H1 (cell line): ENCODE measurements at regions not wholly inside any gene's neighbourhood (a gene's known extent, or its start where the extent isn't known, plus 50 kb on each side); places are given as distances from the start of the nearest gene placed in this dataset.

Experiments
- EGR1 ChIP-seq: IDR thresholded peaks from 2 replicates; pipeline ENCODE4 v1.6.1; 2011; ENCODE audit warnings: low read depth, low read length, borderline replicate concordance
- KDM4A ChIP-seq: IDR thresholded peaks from one replicate; pipeline ENCODE4 v1.7.1; 2012; ENCODE audit warnings: low read depth, mild to moderate bottlenecking, moderate library complexity, low read length, inconsistent platforms; ENCODE audit not compliant: severe bottlenecking
- MAFK ChIP-seq: IDR thresholded peaks from 2 replicates; pipeline ENCODE4 v1.6.1; 2012; ENCODE audit warnings: low read depth, mild to moderate bottlenecking, improper control_type of control experiment, low read length
- POLR2AphosphoS5 ChIP-seq: IDR thresholded peaks from 2 replicates; pipeline ENCODE4 v1.6.1; 2011; ENCODE audit warnings: low read depth, low read length
- RNF2 ChIP-seq: fragments of 200-900, 300-1000 bp; sonication (generic); IDR thresholded peaks from 2 replicates; pipeline ENCODE4 v1.7.1; 2016; ENCODE audit warnings: borderline replicate concordance, low read depth, mild to moderate bottlenecking, antibody characterized with exemption, low read length; ENCODE audit not compliant: poor library complexity, severe bottlenecking; ENCODE audit errors: missing control alignments
- SIRT6 ChIP-seq: IDR thresholded peaks from one replicate; pipeline ENCODE4 v1.7.1; 2012; ENCODE audit warnings: low read length, inconsistent platforms
- TF ChIP-seq, protein P1 (sequence below): fragments of 300-600 bp; sonication (generic); IDR thresholded peaks from 2 replicates; pipeline ENCODE4 v1.7.1; 2012; ENCODE audit warnings: low read length, moderate library complexity, mild to moderate bottlenecking, inconsistent platforms; ENCODE audit not compliant: insufficient replicate concordance

DNA sequence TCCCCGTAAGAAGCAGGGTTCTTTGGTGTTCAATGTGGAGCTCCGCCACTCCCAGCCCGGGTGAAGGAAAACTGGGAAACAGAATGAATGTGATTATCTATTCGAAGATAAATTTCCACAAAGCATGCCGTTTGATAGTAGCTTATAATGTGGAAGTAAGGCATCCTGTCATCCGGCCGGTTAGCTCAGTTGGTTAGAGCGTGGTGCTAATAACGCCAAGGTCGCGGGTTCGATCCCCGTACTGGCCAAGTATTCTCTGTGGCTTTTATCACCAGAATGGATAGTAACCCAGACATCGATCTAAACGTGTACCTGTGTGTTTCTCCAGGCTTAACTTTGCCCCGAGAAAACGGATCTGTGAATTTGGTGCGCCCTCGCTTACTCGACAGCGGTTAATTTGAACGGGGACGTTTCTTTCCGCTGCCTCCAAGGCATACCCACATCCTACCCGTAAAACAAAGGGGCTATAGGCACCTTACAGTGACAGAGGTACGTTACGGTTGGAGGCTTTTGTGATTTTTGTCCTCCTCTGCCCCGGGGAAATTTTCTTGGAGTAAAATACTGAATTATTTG lies 215.2 kb upstream of the ZNF184 start (continued):
- TF ChIP-seq, protein P1, sequence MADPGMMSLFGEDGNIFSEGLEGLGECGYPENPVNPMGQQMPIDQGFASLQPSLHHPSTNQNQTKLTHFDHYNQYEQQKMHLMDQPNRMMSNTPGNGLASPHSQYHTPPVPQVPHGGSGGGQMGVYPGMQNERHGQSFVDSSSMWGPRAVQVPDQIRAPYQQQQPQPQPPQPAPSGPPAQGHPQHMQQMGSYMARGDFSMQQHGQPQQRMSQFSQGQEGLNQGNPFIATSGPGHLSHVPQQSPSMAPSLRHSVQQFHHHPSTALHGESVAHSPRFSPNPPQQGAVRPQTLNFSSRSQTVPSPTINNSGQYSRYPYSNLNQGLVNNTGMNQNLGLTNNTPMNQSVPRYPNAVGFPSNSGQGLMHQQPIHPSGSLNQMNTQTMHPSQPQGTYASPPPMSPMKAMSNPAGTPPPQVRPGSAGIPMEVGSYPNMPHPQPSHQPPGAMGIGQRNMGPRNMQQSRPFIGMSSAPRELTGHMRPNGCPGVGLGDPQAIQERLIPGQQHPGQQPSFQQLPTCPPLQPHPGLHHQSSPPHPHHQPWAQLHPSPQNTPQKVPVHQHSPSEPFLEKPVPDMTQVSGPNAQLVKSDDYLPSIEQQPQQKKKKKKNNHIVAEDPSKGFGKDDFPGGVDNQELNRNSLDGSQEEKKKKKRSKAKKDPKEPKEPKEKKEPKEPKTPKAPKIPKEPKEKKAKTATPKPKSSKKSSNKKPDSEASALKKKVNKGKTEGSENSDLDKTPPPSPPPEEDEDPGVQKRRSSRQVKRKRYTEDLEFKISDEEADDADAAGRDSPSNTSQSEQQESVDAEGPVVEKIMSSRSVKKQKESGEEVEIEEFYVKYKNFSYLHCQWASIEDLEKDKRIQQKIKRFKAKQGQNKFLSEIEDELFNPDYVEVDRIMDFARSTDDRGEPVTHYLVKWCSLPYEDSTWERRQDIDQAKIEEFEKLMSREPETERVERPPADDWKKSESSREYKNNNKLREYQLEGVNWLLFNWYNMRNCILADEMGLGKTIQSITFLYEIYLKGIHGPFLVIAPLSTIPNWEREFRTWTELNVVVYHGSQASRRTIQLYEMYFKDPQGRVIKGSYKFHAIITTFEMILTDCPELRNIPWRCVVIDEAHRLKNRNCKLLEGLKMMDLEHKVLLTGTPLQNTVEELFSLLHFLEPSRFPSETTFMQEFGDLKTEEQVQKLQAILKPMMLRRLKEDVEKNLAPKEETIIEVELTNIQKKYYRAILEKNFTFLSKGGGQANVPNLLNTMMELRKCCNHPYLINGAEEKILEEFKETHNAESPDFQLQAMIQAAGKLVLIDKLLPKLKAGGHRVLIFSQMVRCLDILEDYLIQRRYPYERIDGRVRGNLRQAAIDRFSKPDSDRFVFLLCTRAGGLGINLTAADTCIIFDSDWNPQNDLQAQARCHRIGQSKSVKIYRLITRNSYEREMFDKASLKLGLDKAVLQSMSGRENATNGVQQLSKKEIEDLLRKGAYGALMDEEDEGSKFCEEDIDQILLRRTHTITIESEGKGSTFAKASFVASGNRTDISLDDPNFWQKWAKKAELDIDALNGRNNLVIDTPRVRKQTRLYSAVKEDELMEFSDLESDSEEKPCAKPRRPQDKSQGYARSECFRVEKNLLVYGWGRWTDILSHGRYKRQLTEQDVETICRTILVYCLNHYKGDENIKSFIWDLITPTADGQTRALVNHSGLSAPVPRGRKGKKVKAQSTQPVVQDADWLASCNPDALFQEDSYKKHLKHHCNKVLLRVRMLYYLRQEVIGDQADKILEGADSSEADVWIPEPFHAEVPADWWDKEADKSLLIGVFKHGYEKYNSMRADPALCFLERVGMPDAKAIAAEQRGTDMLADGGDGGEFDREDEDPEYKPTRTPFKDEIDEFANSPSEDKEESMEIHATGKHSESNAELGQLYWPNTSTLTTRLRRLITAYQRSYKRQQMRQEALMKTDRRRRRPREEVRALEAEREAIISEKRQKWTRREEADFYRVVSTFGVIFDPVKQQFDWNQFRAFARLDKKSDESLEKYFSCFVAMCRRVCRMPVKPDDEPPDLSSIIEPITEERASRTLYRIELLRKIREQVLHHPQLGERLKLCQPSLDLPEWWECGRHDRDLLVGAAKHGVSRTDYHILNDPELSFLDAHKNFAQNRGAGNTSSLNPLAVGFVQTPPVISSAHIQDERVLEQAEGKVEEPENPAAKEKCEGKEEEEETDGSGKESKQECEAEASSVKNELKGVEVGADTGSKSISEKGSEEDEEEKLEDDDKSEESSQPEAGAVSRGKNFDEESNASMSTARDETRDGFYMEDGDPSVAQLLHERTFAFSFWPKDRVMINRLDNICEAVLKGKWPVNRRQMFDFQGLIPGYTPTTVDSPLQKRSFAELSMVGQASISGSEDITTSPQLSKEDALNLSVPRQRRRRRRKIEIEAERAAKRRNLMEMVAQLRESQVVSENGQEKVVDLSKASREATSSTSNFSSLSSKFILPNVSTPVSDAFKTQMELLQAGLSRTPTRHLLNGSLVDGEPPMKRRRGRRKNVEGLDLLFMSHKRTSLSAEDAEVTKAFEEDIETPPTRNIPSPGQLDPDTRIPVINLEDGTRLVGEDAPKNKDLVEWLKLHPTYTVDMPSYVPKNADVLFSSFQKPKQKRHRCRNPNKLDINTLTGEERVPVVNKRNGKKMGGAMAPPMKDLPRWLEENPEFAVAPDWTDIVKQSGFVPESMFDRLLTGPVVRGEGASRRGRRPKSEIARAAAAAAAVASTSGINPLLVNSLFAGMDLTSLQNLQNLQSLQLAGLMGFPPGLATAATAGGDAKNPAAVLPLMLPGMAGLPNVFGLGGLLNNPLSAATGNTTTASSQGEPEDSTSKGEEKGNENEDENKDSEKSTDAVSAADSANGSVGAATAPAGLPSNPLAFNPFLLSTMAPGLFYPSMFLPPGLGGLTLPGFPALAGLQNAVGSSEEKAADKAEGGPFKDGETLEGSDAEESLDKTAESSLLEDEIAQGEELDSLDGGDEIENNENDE, result no peak
- TF ChIP-seq SIRT6, result no peak
- TF ChIP-seq RNF2, result no peak
- TF ChIP-seq KDM4A, result no peak
- peak; percentile 88; the same call in 1 of the 2 replicates for TF ChIP-seq MAFK
- TF ChIP-seq EGR1, result 0 out of 2 replicates have a peak, but pooled peaks have one; percentile 39
- no peak for TF ChIP-seq POLR2AphosphoS5
